ENCODE measurements at regions not wholly inside any gene's neighbourhood (a gene's known extent, or its start where the extent isn't known, plus 50 kb on each side); places are given as distances from the start of the nearest gene placed in this dataset.

DNA sequence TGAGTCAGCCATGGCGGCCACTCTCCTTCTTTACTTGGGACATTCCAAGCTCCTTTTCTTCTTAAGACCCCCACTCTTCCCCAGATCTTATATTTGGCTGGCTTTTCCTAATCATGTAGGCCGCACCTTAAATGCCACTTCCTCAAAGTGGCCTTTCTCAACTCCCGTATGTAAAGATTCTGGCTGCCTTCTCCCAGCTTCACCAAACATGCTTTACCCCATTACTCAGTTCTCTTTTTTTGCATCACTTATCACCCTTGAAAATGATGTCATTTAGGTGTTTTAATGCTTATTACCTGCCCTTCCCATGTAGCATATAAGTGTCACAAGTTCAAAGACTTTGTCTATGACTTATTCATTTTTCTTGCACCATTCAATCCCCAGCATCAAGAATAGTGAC is 810.1 kb upstream of the CELF2 start:
- no peaks in the 10 kb centered on the region for H3K36me3 ChIP-seq (ENCODE audit: low read length)
- H3K79me2 ChIP-seq (ENCODE audit: insufficient read depth, low read length), result no peaks in the 10 kb centered on the region
- no peaks in the 10 kb centered on the region for H3K27me3 ChIP-seq (ENCODE audit: low read length)
- H2AFZ ChIP-seq (ENCODE audit: low read depth, low read length, severe bottlenecking), result no peak overlapping the region
- H3K9me3 ChIP-seq (ENCODE audit: insufficient read depth, low read length), result no peaks in the 10 kb centered on the region
- H3K4me2 ChIP-seq (ENCODE audit: low read depth, low read length, poor library complexity, severe bottlenecking), result no peak overlapping the region
- H3K4me3 ChIP-seq (ENCODE audit: insufficient read depth, low read length, poor library complexity, severe bottlenecking), result no peak overlapping the region
- no peak overlapping the region for H3K27ac ChIP-seq (ENCODE audit: low read depth, low read length)
- no peak for TF ChIP-seq EZH2phosphoT487 (conservative IDR thresholded peaks at IDR 0.05; ENCODE audit: low read length)
- TF ChIP-seq, protein P1, sequence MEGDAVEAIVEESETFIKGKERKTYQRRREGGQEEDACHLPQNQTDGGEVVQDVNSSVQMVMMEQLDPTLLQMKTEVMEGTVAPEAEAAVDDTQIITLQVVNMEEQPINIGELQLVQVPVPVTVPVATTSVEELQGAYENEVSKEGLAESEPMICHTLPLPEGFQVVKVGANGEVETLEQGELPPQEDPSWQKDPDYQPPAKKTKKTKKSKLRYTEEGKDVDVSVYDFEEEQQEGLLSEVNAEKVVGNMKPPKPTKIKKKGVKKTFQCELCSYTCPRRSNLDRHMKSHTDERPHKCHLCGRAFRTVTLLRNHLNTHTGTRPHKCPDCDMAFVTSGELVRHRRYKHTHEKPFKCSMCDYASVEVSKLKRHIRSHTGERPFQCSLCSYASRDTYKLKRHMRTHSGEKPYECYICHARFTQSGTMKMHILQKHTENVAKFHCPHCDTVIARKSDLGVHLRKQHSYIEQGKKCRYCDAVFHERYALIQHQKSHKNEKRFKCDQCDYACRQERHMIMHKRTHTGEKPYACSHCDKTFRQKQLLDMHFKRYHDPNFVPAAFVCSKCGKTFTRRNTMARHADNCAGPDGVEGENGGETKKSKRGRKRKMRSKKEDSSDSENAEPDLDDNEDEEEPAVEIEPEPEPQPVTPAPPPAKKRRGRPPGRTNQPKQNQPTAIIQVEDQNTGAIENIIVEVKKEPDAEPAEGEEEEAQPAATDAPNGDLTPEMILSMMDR (IDR thresholded peaks at IDR 0.05; ENCODE audit: insufficient read depth, low read length, poor library complexity, severe bottlenecking), result no peak
- H3F3A ChIP-seq (ENCODE audit: insufficient read depth), result no peaks in the 10 kb centered on the region
- no peak overlapping the region for H3K9ac ChIP-seq (ENCODE audit: low read length)
- H3K9me2 ChIP-seq (replicated peaks; ENCODE audit: insufficient read depth, low read length), result no peaks in the 10 kb centered on the region
- H4K20me1 ChIP-seq (ENCODE audit: low read depth, low read length), result no peaks in the 10 kb centered on the region

DNA sequence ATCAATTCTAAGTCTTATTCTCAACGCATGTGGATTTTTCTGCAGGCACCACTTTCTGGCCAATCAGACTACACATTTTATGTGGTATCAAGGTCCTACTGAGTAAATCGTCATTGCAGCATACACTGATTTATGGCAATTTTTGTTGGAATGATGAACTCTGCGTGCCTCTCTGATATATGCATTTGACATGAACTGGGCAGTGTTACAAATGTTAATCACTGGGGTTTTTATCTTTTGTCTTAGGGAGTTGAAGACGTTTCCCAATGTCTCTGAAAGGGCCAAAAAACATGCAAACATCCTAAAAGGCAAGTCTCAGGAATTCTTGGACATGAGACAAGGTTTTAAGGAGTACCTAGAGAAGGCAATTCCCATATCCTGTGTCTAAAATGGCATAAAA is 809.5 kb upstream of the CELF2 start:
- no peaks in the 10 kb centered on the region for H3K9me2 ChIP-seq (replicated peaks; ENCODE audit: insufficient read depth, low read length)
- no peaks in the 10 kb centered on the region for H3K36me3 ChIP-seq (ENCODE audit: low read length)
- no peaks in the 10 kb centered on the region for H3K27me3 ChIP-seq (ENCODE audit: low read length)
- H3K4me2 ChIP-seq (ENCODE audit: low read depth, low read length, poor library complexity, severe bottlenecking), result no peak overlapping the region
- no peaks in the 10 kb centered on the region for H3K79me2 ChIP-seq (ENCODE audit: insufficient read depth, low read length)
- no peak overlapping the region for H2AFZ ChIP-seq (ENCODE audit: low read depth, low read length, severe bottlenecking)
- no peak for TF ChIP-seq EZH2phosphoT487 (conservative IDR thresholded peaks at IDR 0.05; ENCODE audit: low read length)
- TF ChIP-seq, protein P1 (IDR thresholded peaks at IDR 0.05; ENCODE audit: insufficient read depth, low read length, poor library complexity, severe bottlenecking), result no peak
- H3F3A ChIP-seq (ENCODE audit: insufficient read depth), result no peaks in the 10 kb centered on the region
- H3K9me3 ChIP-seq (ENCODE audit: insufficient read depth, low read length), result no peaks in the 10 kb centered on the region
- no peaks in the 10 kb centered on the region for H4K20me1 ChIP-seq (ENCODE audit: low read depth, low read length)
- H3K27ac ChIP-seq (ENCODE audit: low read depth, low read length), result no peak overlapping the region
- H3K9ac ChIP-seq (ENCODE audit: low read length), result no peak overlapping the region
- H3K4me3 ChIP-seq (ENCODE audit: insufficient read depth, low read length, poor library complexity, severe bottlenecking), result no peak overlapping the region

DNA sequence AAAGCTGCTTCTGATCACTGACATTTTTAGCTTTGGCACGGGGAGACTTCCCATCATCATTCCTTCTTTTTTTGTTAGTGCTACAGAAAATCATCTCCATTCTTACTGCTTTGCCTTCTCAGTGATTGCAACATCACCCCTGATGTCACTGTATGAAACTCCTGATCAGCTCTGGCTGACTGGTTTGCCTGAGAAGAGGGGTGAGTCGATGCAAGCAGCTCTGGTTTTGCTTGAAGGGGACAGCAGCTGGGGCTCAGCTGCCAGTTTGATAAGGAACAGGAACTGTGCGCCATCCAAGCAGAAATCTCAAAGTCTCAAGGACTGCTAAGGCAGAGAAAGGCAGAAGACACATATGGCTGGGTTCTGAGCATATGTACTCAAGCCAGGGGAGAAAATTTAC is 808.5 kb upstream of the CELF2 start:
- no peak overlapping the region for H3K4me3 ChIP-seq (ENCODE audit: insufficient read depth, low read length, poor library complexity, severe bottlenecking)
- no peaks in the 10 kb centered on the region for H4K20me1 ChIP-seq (ENCODE audit: low read depth, low read length)
- no peaks in the 10 kb centered on the region for H3K27me3 ChIP-seq (ENCODE audit: low read length)
- no peak overlapping the region for H3K27ac ChIP-seq (ENCODE audit: low read depth, low read length)
- no peak overlapping the region for H3K4me2 ChIP-seq (ENCODE audit: low read depth, low read length, poor library complexity, severe bottlenecking)
- no peaks in the 10 kb centered on the region for H3K79me2 ChIP-seq (ENCODE audit: insufficient read depth, low read length)
- H3K36me3 ChIP-seq (ENCODE audit: low read length), result no peaks in the 10 kb centered on the region
- H2AFZ ChIP-seq (ENCODE audit: low read depth, low read length, severe bottlenecking), result no peak overlapping the region
- H3K9me3 ChIP-seq (ENCODE audit: insufficient read depth, low read length), result no peaks in the 10 kb centered on the region
- TF ChIP-seq, protein P1 (IDR thresholded peaks at IDR 0.05; ENCODE audit: insufficient read depth, low read length, poor library complexity, severe bottlenecking), result no peak
- TF ChIP-seq EZH2phosphoT487 (conservative IDR thresholded peaks at IDR 0.05; ENCODE audit: low read length), result no peak
- no peaks in the 10 kb centered on the region for H3F3A ChIP-seq (ENCODE audit: insufficient read depth)
- H3K9me2 ChIP-seq (replicated peaks; ENCODE audit: insufficient read depth, low read length), result no peaks in the 10 kb centered on the region
- no peak overlapping the region for H3K9ac ChIP-seq (ENCODE audit: low read length)

DNA sequence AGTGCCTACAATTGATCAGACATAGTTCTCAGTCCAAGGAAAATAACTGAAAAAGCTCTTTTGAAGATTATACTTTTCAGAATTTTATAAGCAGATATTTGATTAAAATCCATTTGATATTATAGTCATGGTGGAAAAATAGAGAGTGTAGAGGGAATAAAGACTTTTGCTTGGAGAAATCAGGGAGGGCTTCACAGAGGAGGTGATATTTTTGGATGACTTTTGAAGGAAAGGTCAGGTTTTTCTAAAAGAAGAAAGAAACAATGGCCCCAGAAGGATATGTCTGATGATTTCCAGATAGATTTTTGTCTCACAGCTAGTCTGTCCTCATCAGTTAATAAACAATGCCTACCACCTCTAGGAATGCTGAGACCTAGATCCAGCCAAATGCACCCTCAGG is 806.3 kb upstream of the CELF2 start:
- no peaks in the 10 kb centered on the region for H3K36me3 ChIP-seq (ENCODE audit: low read length)
- H3K27ac ChIP-seq (ENCODE audit: low read depth, low read length), result no peak overlapping the region
- TF ChIP-seq, protein P1 (IDR thresholded peaks at IDR 0.05; ENCODE audit: insufficient read depth, low read length, poor library complexity, severe bottlenecking), result no peak
- TF ChIP-seq EZH2phosphoT487 (conservative IDR thresholded peaks at IDR 0.05; ENCODE audit: low read length), result no peak
- no peak overlapping the region for H3K4me3 ChIP-seq (ENCODE audit: insufficient read depth, low read length, poor library complexity, severe bottlenecking)
- no peaks in the 10 kb centered on the region for H3K9me3 ChIP-seq (ENCODE audit: insufficient read depth, low read length)
- no peaks in the 10 kb centered on the region for H3K9me2 ChIP-seq (replicated peaks; ENCODE audit: insufficient read depth, low read length)
- no peak overlapping the region for H3K9ac ChIP-seq (ENCODE audit: low read length)
- H3F3A ChIP-seq (ENCODE audit: insufficient read depth), result no peaks in the 10 kb centered on the region
- H3K27me3 ChIP-seq (ENCODE audit: low read length), result no peaks in the 10 kb centered on the region
- no peak overlapping the region for H3K4me2 ChIP-seq (ENCODE audit: low read depth, low read length, poor library complexity, severe bottlenecking)
- H3K79me2 ChIP-seq (ENCODE audit: insufficient read depth, low read length), result no peaks in the 10 kb centered on the region
- no peak overlapping the region for H2AFZ ChIP-seq (ENCODE audit: low read depth, low read length, severe bottlenecking)
- no peaks in the 10 kb centered on the region for H4K20me1 ChIP-seq (ENCODE audit: low read depth, low read length)
